Keratinocyte (primary cell): ENCODE measurements at regions not wholly inside any gene's neighbourhood (a gene's known extent, or its start where the extent isn't known, plus 50 kb on each side); places are given as distances from the start of the nearest gene placed in this dataset.

Source experiments
- CTCF ChIP-seq, 3 experiments: IDR thresholded peaks in 1 of 3; conservative IDR thresholded peaks in 1 of 3; optimal IDR thresholded peaks in 1 of 3; 2 replicates in 2 of 3; 3 replicates in 1 of 3; pipeline versions ENCODE3 to v1.5.1; 2011; ENCODE audit warnings: low read length in 3 of 3, mild to moderate bottlenecking in 3 of 3, moderate library complexity in 2 of 3, control low read depth in 1 of 3, inconsistent platforms in 1 of 3; ENCODE audit not compliant: insufficient read depth in 2 of 3; ENCODE audit errors: extremely low read depth in 1 of 3
- EZH2 ChIP-seq: IDR thresholded peaks from one replicate; pipeline ENCODE4 v1.6.1; 2012; ENCODE audit warnings: inconsistent platforms, mild to moderate bottlenecking, low read length, moderate library complexity

- no peak for TF ChIP-seq CTCF (optimal IDR thresholded peaks at IDR 0.05 in 1 of 3, IDR thresholded peaks at IDR 0.05 in 1 of 3, conservative IDR thresholded peaks at IDR 0.05 in 1 of 3; ENCODE audit: extremely low read depth in 1 of 3, insufficient read depth in 2 of 3, low read length in 3 of 3)
- TF ChIP-seq EZH2, result no peak
Observed at GRCh38 chr5:4337519-4337918, 741.9 kb downstream of the IRX1 start.
